ENCODE measurements at regions not wholly inside any gene's neighbourhood (a gene's known extent, or its start where the extent isn't known, plus 50 kb on each side); places are given as distances from the start of the nearest gene placed in this dataset.
"Not testable (repeated sequence)": the region's sequence is repeated elsewhere in the genome, so short reads cannot be mapped to it uniquely, and the experiment has no call there.

- TF ChIP-seq POLR2A (IDR thresholded peaks at IDR 0.05) (no peak), CTCF (IDR thresholded peaks at IDR 0.05) (no peak)
- intact Hi-C loops (cut with DNase I; ENCODE audit: low total_unique reads), result no loop called here
- Histone ChIP-seq H3K27ac (no peak overlapping the region), H3K4me3 (no peak overlapping the region), H3K36me3 (no peaks in the 10 kb centered on the region), H3K9me3 (no peaks in the 10 kb centered on the region), H3K4me1 (no peaks in the 10 kb centered on the region), H3K27me3 (no peaks in the 10 kb centered on the region)
- DNase-seq, result no peak
These were observed 607.4 kb upstream of the LRRN3 start for GRCh38 chr7:110483553-110483952.

GRCh38 chr7:110484356-110484755, 606.6 kb upstream of the LRRN3 start:
- intact Hi-C loops (cut with DNase I; ENCODE audit: low total_unique reads), result no loop called here
- H3K4me1 ChIP-seq, result no peaks in the 10 kb centered on the region
- no peak for DNase-seq
- H3K9me3 ChIP-seq, result no peaks in the 10 kb centered on the region
- H3K27ac ChIP-seq, result no peak overlapping the region
- no peaks in the 10 kb centered on the region for H3K36me3 ChIP-seq
- no peaks in the 10 kb centered on the region for H3K27me3 ChIP-seq
- TF ChIP-seq CTCF (IDR thresholded peaks at IDR 0.05) (no peak), POLR2A (IDR thresholded peaks at IDR 0.05) (no peak)
- no peak overlapping the region for H3K4me3 ChIP-seq

DNA sequence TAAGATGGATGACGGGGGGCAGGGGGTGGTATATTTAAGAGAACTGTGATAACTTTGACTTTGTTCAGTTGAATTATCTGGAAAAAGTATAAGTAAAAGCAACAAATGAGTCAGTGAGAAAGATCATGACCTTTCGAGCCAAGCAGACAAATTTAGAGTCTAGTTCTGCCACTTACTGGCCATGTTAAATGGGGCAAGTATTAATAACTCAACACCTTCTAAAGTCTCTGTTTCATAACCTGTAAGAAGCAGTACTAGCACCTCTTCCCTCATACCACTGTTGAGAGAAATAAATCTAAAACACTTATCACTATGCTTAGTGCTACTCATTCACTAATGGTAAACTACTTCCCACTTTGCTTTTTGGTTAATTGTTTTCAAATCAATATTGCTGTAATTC, 604.4 kb upstream of the LRRN3 start:
- no peaks in the 10 kb centered on the region for H3K9me3 ChIP-seq
- TF ChIP-seq CTCF (IDR thresholded peaks at IDR 0.05) (no peak), POLR2A (IDR thresholded peaks at IDR 0.05) (no peak)
- H3K27ac ChIP-seq, result no peak overlapping the region
- no peaks in the 10 kb centered on the region for H3K36me3 ChIP-seq
- no peaks in the 10 kb centered on the region for H3K27me3 ChIP-seq
- no peak for DNase-seq
- H3K4me1 ChIP-seq, result no peaks in the 10 kb centered on the region
- intact Hi-C loops (cut with DNase I; ENCODE audit: low total_unique reads), result no loop called here
- H3K4me3 ChIP-seq, result no peak overlapping the region

DNA sequence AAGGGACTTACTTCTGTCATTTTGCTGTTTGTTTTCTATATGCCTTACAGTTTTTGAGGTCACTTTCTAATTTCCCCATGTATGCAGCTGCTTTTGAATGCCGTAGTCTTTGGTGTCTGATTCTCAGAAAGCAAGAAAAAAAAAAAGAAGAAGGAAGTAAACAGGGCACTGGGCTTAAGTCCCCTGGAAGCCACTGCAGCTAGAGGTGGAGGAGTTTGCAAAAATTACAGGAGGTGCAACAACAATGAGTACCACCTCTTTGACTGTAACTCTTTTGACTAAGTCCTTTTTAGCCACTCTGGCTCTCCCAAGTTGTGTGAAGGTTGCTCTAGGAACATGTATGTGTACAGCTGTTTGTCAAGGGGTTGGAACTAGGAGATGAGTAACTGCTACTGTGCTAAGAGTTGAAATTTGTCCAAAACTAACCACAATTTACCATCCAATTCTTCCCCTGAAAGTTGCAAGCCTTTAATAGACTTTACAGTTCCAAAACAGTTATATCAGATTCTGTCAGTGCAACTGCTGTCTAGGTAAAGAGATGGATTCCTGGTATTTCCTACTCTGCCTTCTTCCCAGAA, 588.0 kb upstream of the LRRN3 start:
- DNase-seq, result no peak
- H3K4me3 ChIP-seq, result no peak overlapping the region
- no peaks in the 10 kb centered on the region for H3K9me3 ChIP-seq
- intact Hi-C loops (cut with DNase I; ENCODE audit: low total_unique reads), result no loop called here
- no peaks in the 10 kb centered on the region for H3K36me3 ChIP-seq
- no peaks in the 10 kb centered on the region for H3K4me1 ChIP-seq
- no peak for TF ChIP-seq POLR2A (IDR thresholded peaks at IDR 0.05)
- H3K27ac ChIP-seq, result no peak overlapping the region
- H3K27me3 ChIP-seq, result no peaks in the 10 kb centered on the region

DNA sequence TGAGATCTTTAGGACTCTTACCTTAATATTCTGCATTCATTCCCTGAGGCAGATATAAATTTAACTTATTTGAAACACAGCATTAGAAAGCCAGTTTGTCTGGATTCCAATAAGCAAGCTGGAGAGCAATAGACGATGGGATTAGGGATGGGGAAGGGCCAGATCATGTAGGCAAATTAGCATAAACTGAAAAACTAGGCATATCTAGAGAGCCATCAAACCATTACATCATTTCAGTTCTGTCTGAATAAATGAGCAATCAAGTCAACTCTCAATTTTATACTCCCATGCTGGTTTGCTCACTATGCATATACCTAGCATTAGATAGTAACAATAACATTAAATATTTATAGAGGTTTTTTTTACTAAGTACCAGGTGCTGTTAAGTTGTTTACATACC, 583.6 kb upstream of the LRRN3 start:
- no peak overlapping the region for H3K4me3 ChIP-seq
- H3K9me3 ChIP-seq, result no peaks in the 10 kb centered on the region
- no peaks in the 10 kb centered on the region for H3K36me3 ChIP-seq
- no peak overlapping the region for H3K27ac ChIP-seq
- H3K4me1 ChIP-seq, result no peaks in the 10 kb centered on the region
- no peak for DNase-seq
- TF ChIP-seq CTCF (IDR thresholded peaks at IDR 0.05) (no peak), POLR2A (IDR thresholded peaks at IDR 0.05) (no peak)
- intact Hi-C loops (cut with DNase I; ENCODE audit: low total_unique reads), result no loop called here
- H3K27me3 ChIP-seq, result no peaks in the 10 kb centered on the region

DNA sequence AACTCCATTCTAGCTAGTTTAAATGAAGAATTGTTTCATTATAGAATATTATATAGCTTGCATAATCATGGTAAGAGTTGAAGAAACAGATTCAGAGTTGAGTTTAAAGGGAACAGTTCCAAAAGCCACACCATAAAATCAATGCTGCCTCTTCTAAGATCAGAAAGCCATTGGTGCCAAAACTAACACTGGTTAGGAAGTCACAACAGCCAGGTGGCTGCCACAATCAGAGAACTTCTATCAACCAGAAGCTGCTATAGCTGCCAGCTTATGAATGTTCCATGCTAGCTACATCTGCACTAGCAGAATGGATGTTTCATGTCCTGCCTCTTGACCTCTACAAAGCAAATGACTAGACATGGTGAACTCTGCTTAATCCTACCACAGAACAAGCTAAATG, 583.1 kb upstream of the LRRN3 start:
- TF ChIP-seq POLR2A (IDR thresholded peaks at IDR 0.05) (no peak), CTCF (IDR thresholded peaks at IDR 0.05) (no peak)
- H3K36me3 ChIP-seq, result no peaks in the 10 kb centered on the region
- H3K4me1 ChIP-seq, result no peaks in the 10 kb centered on the region
- intact Hi-C loops (cut with DNase I; ENCODE audit: low total_unique reads), result no loop called here
- H3K27ac ChIP-seq, result no peak overlapping the region
- no peaks in the 10 kb centered on the region for H3K27me3 ChIP-seq
- H3K9me3 ChIP-seq, result no peaks in the 10 kb centered on the region
- H3K4me3 ChIP-seq, result no peak overlapping the region
- DNase-seq, result no peak

- H3K4me3 ChIP-seq; H3K4me1 ChIP-seq; intact Hi-C loops (cut with DNase I; ENCODE audit: low total_unique reads); H3K27me3 ChIP-seq; DNase-seq; H3K9me3 ChIP-seq; H3K36me3 ChIP-seq; H3K27ac ChIP-seq: not testable (repeated sequence)
These were observed 575.9 kb upstream of the LRRN3 start for GRCh38 chr7:110514975-110515551.

Data from uterus (tissue), 3 donors.